ENCODE measurements at regions not wholly inside any gene's neighbourhood (a gene's known extent, or its start where the extent isn't known, plus 50 kb on each side); places are given as distances from the start of the nearest gene placed in this dataset.
"Not testable (repeated sequence)": the region's sequence is repeated elsewhere in the genome, so short reads cannot be mapped to it uniquely, and the experiment has no call there.

GRCh38 chr16:29138698-29139097 is 153.8 kb downstream of the LAT start:
- not testable (repeated sequence) for DNase-seq (ENCODE audit: low read depth in 3 of 3, low spot score in 2 of 3)

- not testable (repeated sequence) for DNase-seq (ENCODE audit: low read depth in 3 of 3, low spot score in 2 of 3)
Observed at GRCh38 chr16:29137894-29138662, 153.2 kb downstream of the LAT start.

- not testable (repeated sequence) for DNase-seq (ENCODE audit: low read depth in 3 of 3, low spot score in 2 of 3)
Observed at GRCh38 chr16:29137461-29137860, 152.6 kb downstream of the LAT start.

- not testable (repeated sequence) for DNase-seq (ENCODE audit: low read depth in 3 of 3, low spot score in 2 of 3)
Observed at GRCh38 chr16:29136916-29137315, 152.1 kb downstream of the LAT start.

- DNase-seq (ENCODE audit: low read depth in 3 of 3, low spot score in 2 of 3), result not testable (repeated sequence)
Observed at GRCh38 chr16:29136046-29136696, 151.3 kb downstream of the LAT start.

- not testable (repeated sequence) for DNase-seq (ENCODE audit: low read depth in 3 of 3, low spot score in 2 of 3)
Observed at GRCh38 chr16:29135098-29135497, 150.2 kb downstream of the LAT start.

GRCh38 chr16:29133681-29134430 is 149.0 kb downstream of the LAT start:
- DNase-seq (ENCODE audit: low read depth in 3 of 3, low spot score in 2 of 3), result not testable (repeated sequence)

- DNase-seq (ENCODE audit: low read depth in 3 of 3, low spot score in 2 of 3), result not testable (repeated sequence)
Observed at GRCh38 chr16:29132869-29133268, 148.0 kb downstream of the LAT start.

GRCh38 chr16:29132444-29132843 is 147.6 kb downstream of the LAT start:
- not testable (repeated sequence) for DNase-seq (ENCODE audit: low read depth in 3 of 3, low spot score in 2 of 3)

GRCh38 chr16:29130901-29131851 is 146.3 kb downstream of the LAT start:
- DNase-seq (ENCODE audit: low read depth in 3 of 3, low spot score in 2 of 3), result not testable (repeated sequence)

GRCh38 chr16:29130131-29130711 is 145.4 kb downstream of the LAT start:
- not testable (repeated sequence) for DNase-seq (ENCODE audit: low read depth in 3 of 3, low spot score in 2 of 3)

- DNase-seq (ENCODE audit: low read depth in 3 of 3, low spot score in 2 of 3), result not testable (repeated sequence)
Observed at GRCh38 chr16:29129458-29130038, 144.7 kb downstream of the LAT start.

- DNase-seq (ENCODE audit: low read depth in 3 of 3, low spot score in 2 of 3), result not testable (repeated sequence)
Observed at GRCh38 chr16:29128732-29129457, 144.0 kb downstream of the LAT start.

- not testable (repeated sequence) for DNase-seq (ENCODE audit: low read depth in 3 of 3, low spot score in 2 of 3)
Observed at GRCh38 chr16:29127806-29128420, 143.1 kb downstream of the LAT start.

GRCh38 chr16:29126616-29127015 is 141.8 kb downstream of the LAT start:
- no peak for DNase-seq (ENCODE audit: low read depth in 3 of 3, low spot score in 2 of 3)

- no peak for DNase-seq (ENCODE audit: low read depth in 3 of 3, low spot score in 2 of 3)
Observed at GRCh38 chr16:29126057-29126494, 141.2 kb downstream of the LAT start.

GRCh38 chr16:29124828-29125227 is 140.0 kb downstream of the LAT start:
- DNase-seq (ENCODE audit: low read depth in 3 of 3, low spot score in 2 of 3), result no peak

- not testable (repeated sequence) for DNase-seq (ENCODE audit: low read depth in 3 of 3, low spot score in 2 of 3)
Observed at GRCh38 chr16:29124162-29124561, 139.3 kb downstream of the LAT start.
